K562 (cell line): ENCODE measurements at regions not wholly inside any gene's neighbourhood (a gene's known extent, or its start where the extent isn't known, plus 50 kb on each side); places are given as distances from the start of the nearest gene placed in this dataset.

ENCODE experiments used
- ATAC-seq: fragments of 200-7000 bp; cut with Tn5 transposase; 3 replicates; pipeline ENCODE4 v1.9.1; 2020; ENCODE audit warnings: moderate library complexity
- BruUV-seq: library from RNA; stranded (reverse); fragments of 400-500 nt; replicated peaks from 2 replicates; lab custom pipeline; 2021; lab: Mats Ljungman, UMichigan
- CTCF ChIA-PET: fragments of 300-600 bp; formaldehyde crosslinking; extraction: SDS; loops from one replicate; lab custom pipeline; 2021; ENCODE audit warnings: low intra/inter-chr PET ratio; lab: Yijun Ruan, JAX
- POLR2A ChIA-PET: fragments of 300-600, 350-650 bp; sonication (Branson Sonifier 250); formaldehyde crosslinking; extraction: SDS; loops from one replicate; lab custom pipeline; 2021; ENCODE audit warnings: antibody characterized with exemption, inconsistent platforms; lab: Yijun Ruan, JAX
- DNase-seq, 4 experiments: peaks; one replicate each; pipeline versions ENCODE4 v3.0.0 to v3.0.0-alpha.2; 2011 to 2018; ENCODE audit warnings: low spot score in 3 of 4, mixed read lengths in 3 of 4; ENCODE audit errors: extremely low read depth in 1 of 4
- FAIRE-seq: peaks from 2 replicates; lab custom pipeline; 2011; peaks lifted over from hg19 to GRCh38; lab: Jason Lieb, UNC
- H2AFZ ChIP-seq: 2 replicates; pipeline ENCODE4 v1.6.0; 2011; ENCODE audit warnings: low read depth, low read length, control low read depth, inconsistent platforms
- H3K27ac ChIP-seq: fragments of 200-600 bp; 3 replicates; pipeline ENCODE4 v1.8.0; 2011; ENCODE audit warnings: low read depth, mild to moderate bottlenecking, control low read depth, inconsistent platforms, low read length, moderate library complexity, mixed read lengths; ENCODE audit errors: extremely low read depth
- H3K27me3 ChIP-seq, 2 experiments: fragments of 300-600 bp in 1 of 2; 2 replicates in 1 of 2; 3 replicates in 1 of 2; pipeline versions ENCODE4 v1.6.0 to v1.8.0; 2011; ENCODE audit warnings: inconsistent platforms in 2 of 2, low read length in 2 of 2, mild to moderate bottlenecking in 1 of 2, mixed read lengths in 1 of 2, moderate library complexity in 1 of 2; ENCODE audit not compliant: control insufficient read depth in 2 of 2, insufficient read depth in 2 of 2
- H3K36me3 ChIP-seq: fragments of 300-600 bp; 3 replicates; pipeline ENCODE4 v1.8.0; 2011; ENCODE audit warnings: mild to moderate bottlenecking, low read length, inconsistent platforms; ENCODE audit not compliant: control insufficient read depth, insufficient read depth
- H3K4me1 ChIP-seq, 2 experiments: fragments of 200-600 bp in 1 of 2; replicated peaks in 1 of 2; 2 replicates in 1 of 2; 3 replicates in 1 of 2; pipeline versions ENCODE4 v1.5.1 to v1.8.0; 2011; ENCODE audit warnings: inconsistent platforms in 2 of 2, low read length in 2 of 2, mild to moderate bottlenecking in 1 of 2, mixed read lengths in 1 of 2, moderate library complexity in 1 of 2; ENCODE audit not compliant: control insufficient read depth in 2 of 2, insufficient read depth in 2 of 2
- H3K4me2 ChIP-seq: 2 replicates; pipeline ENCODE4 v1.6.1; 2011; ENCODE audit warnings: low read length, control low read depth, inconsistent platforms, mixed read lengths; ENCODE audit not compliant: insufficient read depth
- H3K4me3 ChIP-seq: fragments of 200-600 bp; sonication (generic), shearing (Covaris generic); 2 replicates; pipeline ENCODE4 v1.5.1; 2016; ENCODE audit warnings: control low read depth, inconsistent platforms
- H3K79me2 ChIP-seq: fragments of 200-600 bp; 3 replicates; pipeline ENCODE4 v1.8.0; 2011; ENCODE audit warnings: low read length, inconsistent platforms; ENCODE audit not compliant: control insufficient read depth, insufficient read depth
- H3K9ac ChIP-seq, 2 experiments: 2 replicates each; pipeline versions ENCODE4 v1.6.0 to v1.6.1; 2011; ENCODE audit warnings: low read depth in 2 of 2, low read length in 2 of 2, control low read depth in 1 of 2, inconsistent platforms in 1 of 2, mild to moderate bottlenecking in 1 of 2, mixed read lengths in 1 of 2; ENCODE audit not compliant: insufficient read depth in 1 of 2
- H3K9me1 ChIP-seq: one replicate; pipeline ENCODE4 v1.6.0; 2011; ENCODE audit warnings: inconsistent platforms, mild to moderate bottlenecking, low read length, moderate library complexity; ENCODE audit not compliant: control insufficient read depth, insufficient read depth
- H3K9me3 ChIP-seq: replicated peaks from 2 replicates; pipeline ENCODE4 v1.5.1; 2011; ENCODE audit warnings: low read depth, low read length, inconsistent platforms; ENCODE audit not compliant: control insufficient read depth, insufficient read depth
- H4K20me1 ChIP-seq: replicated peaks from 2 replicates; pipeline ENCODE4 v1.6.1; 2011; ENCODE audit warnings: low read length, inconsistent platforms, mixed read lengths; ENCODE audit not compliant: control insufficient read depth, insufficient read depth
- FOS ChIP-seq: IDR thresholded peaks from 3 replicates; pipeline ENCODE4 v1.6.1; 2011; ENCODE audit not compliant: insufficient read length; ENCODE audit errors: extremely low read depth
- FOXJ3 ChIP-seq: sonication (generic); formaldehyde crosslinking; IDR thresholded peaks from 2 replicates; pipeline ENCODE4 v1.4.0; 2020; ENCODE audit warnings: mild to moderate bottlenecking, missing genetic modification reagents
- GATA2 ChIP-seq: sonication (generic); formaldehyde crosslinking; IDR thresholded peaks from 2 replicates; pipeline ENCODE4 v1.4.0; 2020; ENCODE audit warnings: mild to moderate bottlenecking, missing genetic modification reagents
- HDAC3 ChIP-seq: fragments of 450-650 bp; IDR thresholded peaks from 2 replicates; pipeline ENCODE4 v1.6.1; 2018; ENCODE audit warnings: borderline replicate concordance, mild to moderate bottlenecking, moderate library complexity; ENCODE audit not compliant: partially characterized antibody
- PKNOX1 ChIP-seq: fragments of 450-650 bp; IDR thresholded peaks from 2 replicates; pipeline ENCODE4 v1.6.1; 2016
- RAD21 ChIP-seq, 2 experiments: fragments of 250-450 bp in 1 of 2; fragments of 450-650 bp in 1 of 2; sonication (Bioruptor Pico) in 1 of 2; formaldehyde crosslinking in 1 of 2; IDR thresholded peaks in 1 of 2; conservative IDR thresholded peaks in 1 of 2; 2 replicates each; pipeline versions ENCODE4 v1.4.0 to v1.8.0; 2020 to 2022; ENCODE audit warnings: mild to moderate bottlenecking in 2 of 2, moderate library complexity in 1 of 2
- U2AF1 ChIP-seq: fragments of 200-400 bp; formaldehyde crosslinking; optimal IDR thresholded peaks from 2 replicates; pipeline ENCODE3; 2017; ENCODE audit warnings: mild to moderate bottlenecking, low read depth, low read length, moderate library complexity
- ZNF583 ChIP-seq: fragments of 250-450 bp; sonication (Bioruptor Pico); IDR thresholded peaks from 2 replicates; pipeline ENCODE4 v1.4.0; 2020
- WGBS: fragments of 100-300 bp; shearing (Covaris generic); methylation state at CpG from one replicate; pipeline ENCODE4 v1.1.6; 2016; ENCODE audit warnings: low coverage, mixed read lengths; ENCODE audit not compliant: insufficient coverage; ENCODE audit errors: missing lambda C conversion rate; 5-methylcytosine and 5-hydroxymethylcytosine counted together
- in situ Hi-C: fragments of 300-500 bp; cut with MboI; formaldehyde crosslinking; loops from 4 replicates; pipeline ENCODE4 v1.15.0; 2018; ENCODE audit warnings: inconsistent platforms, mixed read lengths
- intact Hi-C: fragments of 100-400 bp; cut with micrococcal nuclease; formaldehyde crosslinking; loops from 2 replicates; pipeline ENCODE4 v1.14.2; 2022

GRCh38 chr11:109728056-109728455 is 306.1 kb downstream of the C11orf87 start:
- intact Hi-C loops (no loop called here), in situ Hi-C loops (no loop called here)
- CTCF ChIA-PET, result no interaction called here

GRCh38 chr11:109729761-109730160 is 307.8 kb downstream of the C11orf87 start:
- no peak overlapping the region for H3K4me2 ChIP-seq
- no peak overlapping the region for H2AFZ ChIP-seq
- no peak overlapping the region for H3K9ac ChIP-seq
- no peaks in the 10 kb centered on the region for H3K9me3 ChIP-seq
- H3K9me1 ChIP-seq, result no peaks in the 10 kb centered on the region
- no peaks in the 10 kb centered on the region for H3K36me3 ChIP-seq
- FAIRE-seq, result no peak
- CTCF ChIA-PET, result no interaction called here
- H4K20me1 ChIP-seq, result no peaks in the 10 kb centered on the region
- no TSS peak for BruUV-seq
- intact Hi-C loops, result no loop called here
- ATAC-seq, result no peak
- no peak overlapping the region for H3K27ac ChIP-seq
- H3K4me3 ChIP-seq, result no peak overlapping the region
- H3K4me1 ChIP-seq, result no peaks in the 10 kb centered on the region
- WGBS, result 3% methylated on average over 4 of the region's 4 CpGs
- POLR2A ChIA-PET, result interaction anchor here (0.5 kb wide), 1 partner anchor 1708 kb away, joined by 3 read pairs; no protein-coding TSS in a partner anchor
- H3K27me3 ChIP-seq, result no peaks in the 10 kb centered on the region
- in situ Hi-C loops, result no loop called here
- H3K79me2 ChIP-seq, result no peaks in the 10 kb centered on the region
- TF ChIP-seq ZNF583, result no peak
- peak in 1 of 2 experiments; percentile 42; a peak in 3 of 4 replicates for TF ChIP-seq RAD21 (CRISPR knock-in tag; conservative IDR thresholded peaks at IDR 0.05 in 1 of 2, IDR thresholded peaks at IDR 0.05 in 1 of 2)
- DNase-seq, result no peak

More at GRCh38 chr11:109728056-109728455, 306.1 kb downstream of the C11orf87 start:
- no peaks in the 10 kb centered on the region for H4K20me1 ChIP-seq
- H3K27ac ChIP-seq, result no peak overlapping the region
- DNase-seq (no peak), ATAC-seq (no peak), FAIRE-seq (no peak)
- H2AFZ ChIP-seq, result no peak overlapping the region
- H3K9ac ChIP-seq, result no peak overlapping the region
- 0% methylated on average over 1 of the region's 1 CpG for WGBS
- H3K4me3 ChIP-seq, result no peak overlapping the region
- no TSS peak for BruUV-seq
- no peaks in the 10 kb centered on the region for H3K27me3 ChIP-seq
- H3K4me1 ChIP-seq, result no peaks in the 10 kb centered on the region
- H3K4me2 ChIP-seq, result no peak overlapping the region
- H3K9me1 ChIP-seq, result no peaks in the 10 kb centered on the region
- no peaks in the 10 kb centered on the region for H3K79me2 ChIP-seq
- POLR2A ChIA-PET, result interaction anchor here (0.6 kb wide), 1 partner anchor 958 kb away, joined by 3 read pairs; no protein-coding TSS in a partner anchor
- no peaks in the 10 kb centered on the region for H3K9me3 ChIP-seq
- H3K36me3 ChIP-seq, result no peaks in the 10 kb centered on the region
- TF ChIP-seq FOS, result no peak
- TF ChIP-seq FOXJ3 (CRISPR knock-in tag), result no peak
- peak; percentile 21; the same call in 1 of the 2 replicates for TF ChIP-seq PKNOX1
- TF ChIP-seq HDAC3, result no peak
- no peak for TF ChIP-seq GATA2 (CRISPR knock-in tag)
- TF ChIP-seq U2AF1, result no peak
